DOHH2 (cell line): ENCODE measurements at regions not wholly inside any gene's neighbourhood (a gene's known extent, or its start where the extent isn't known, plus 50 kb on each side); places are given as distances from the start of the nearest gene placed in this dataset.

Experiments used
- CTCF ChIP-seq: fragments of 200-600 bp; sonication (generic); IDR thresholded peaks from one replicate; pipeline ENCODE4 v1.5.1; 2014; ENCODE audit warnings: antibody characterized with exemption, mild to moderate bottlenecking, low read depth, low read length; ENCODE audit not compliant: poor library complexity, severe bottlenecking
- EZH2phosphoT487 ChIP-seq: fragments of 200-600 bp; sonication (generic); IDR thresholded peaks from 2 replicates; pipeline ENCODE4 v1.6.1; 2017; ENCODE audit warnings: borderline replicate concordance, mild to moderate bottlenecking, antibody characterized with exemption, low read length, moderate library complexity, mixed read lengths

- TF ChIP-seq CTCF (no peak), EZH2phosphoT487 (no peak)
These were observed 125.9 kb upstream of the TBL1X start for GRCh38 chrX:9338986-9339385.
